ENCODE measurements at regions not wholly inside any gene's neighbourhood (a gene's known extent, or its start where the extent isn't known, plus 50 kb on each side); places are given as distances from the start of the nearest gene placed in this dataset.

DNA sequence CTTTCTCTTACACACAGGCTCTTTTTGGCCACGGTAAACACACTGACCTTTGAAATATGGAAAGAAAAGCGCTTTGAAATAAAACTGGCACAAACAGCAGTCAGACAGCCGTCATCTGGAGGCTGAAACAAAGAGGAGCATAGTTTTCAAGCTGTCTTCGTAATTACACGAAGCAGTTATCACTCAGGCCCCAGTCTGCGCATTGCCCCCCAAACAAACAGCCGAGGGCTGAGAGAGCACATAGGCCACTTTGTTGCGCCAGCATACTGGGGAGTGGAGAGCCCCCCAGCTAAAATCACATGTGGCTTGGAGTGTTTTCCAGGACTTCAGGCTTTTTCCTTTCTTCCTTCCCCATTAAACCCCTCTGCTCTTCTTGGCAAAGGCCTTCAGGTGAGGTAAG lies 142.9 kb upstream of the BTG1 start:
- no peaks in the 10 kb centered on the region for H3K27me3 ChIP-seq (ENCODE audit: control insufficient read depth in 1 of 2, insufficient read depth in 2 of 2, low read length in 2 of 2)
- no peaks in the 10 kb centered on the region for H3K4me1 ChIP-seq (ENCODE audit: control insufficient read depth in 2 of 2, insufficient read depth in 2 of 2, low read length in 1 of 2)
- H3K9me3 ChIP-seq (ENCODE audit: control insufficient read depth in 2 of 2, insufficient read depth in 1 of 2, low read depth in 1 of 2, low read length in 1 of 2) = no peaks in the 10 kb centered on the region
- H3K27ac ChIP-seq (ENCODE audit: low read depth in 2 of 2, low read length in 1 of 2) = no peak overlapping the region
- H3K4me3 ChIP-seq (ENCODE audit: low read depth in 1 of 2, low read length in 2 of 2) = no peak overlapping the region
- 90 to 91% methylated on average over 8 of the region's 8 CpGs for WGBS, 2 donors
- H3K36me3 ChIP-seq (ENCODE audit: control insufficient read depth in 2 of 2, insufficient read depth in 2 of 2, low read length in 1 of 2) = no peaks in the 10 kb centered on the region

GRCh38 chr12:92278378-92278828 lies 132.8 kb upstream of the BTG1 start:
- Histone ChIP-seq H3K4me1 (ENCODE audit: control insufficient read depth in 2 of 2, insufficient read depth in 2 of 2, low read length in 1 of 2) (no peaks in the 10 kb centered on the region), H3K36me3 (ENCODE audit: control insufficient read depth in 2 of 2, insufficient read depth in 2 of 2, low read length in 1 of 2) (no peaks in the 10 kb centered on the region), H3K4me3 (ENCODE audit: low read depth in 1 of 2, low read length in 2 of 2) (no peak overlapping the region), H3K27ac (ENCODE audit: low read depth in 2 of 2, low read length in 1 of 2) (no peak overlapping the region), H3K9me3 (ENCODE audit: control insufficient read depth in 2 of 2, insufficient read depth in 1 of 2, low read depth in 1 of 2, low read length in 1 of 2) (no peaks in the 10 kb centered on the region), H3K27me3 (ENCODE audit: control insufficient read depth in 1 of 2, insufficient read depth in 2 of 2, low read length in 2 of 2) (no peaks in the 10 kb centered on the region)
- 38 to 62% methylated on average over 2 of the region's 2 CpGs for WGBS, 2 donors

DNA sequence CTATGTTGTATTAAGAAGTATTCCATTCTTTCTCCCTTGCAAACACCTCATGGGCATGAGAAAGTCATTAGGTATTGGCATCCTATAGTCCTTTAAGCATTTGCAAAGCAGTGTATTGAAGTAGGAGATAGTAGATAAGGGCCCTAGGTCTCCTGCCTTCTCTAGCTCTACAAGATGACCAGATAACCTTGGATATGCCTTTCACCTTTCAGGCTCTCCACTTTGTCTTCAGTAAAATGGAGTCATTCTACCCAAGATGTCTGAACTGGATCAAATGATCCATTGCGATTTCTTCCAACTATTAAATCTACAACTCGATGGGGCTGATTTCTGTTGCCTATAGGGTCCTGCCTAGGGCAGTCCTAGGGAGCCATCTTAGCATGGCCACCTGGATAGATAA lies 132.1 kb upstream of the BTG1 start:
- WGBS, 2 donors = 50% methylated on average over 2 of the region's 2 CpGs
- no peak overlapping the region for H3K27ac ChIP-seq (ENCODE audit: low read depth in 2 of 2, low read length in 1 of 2)

DNA sequence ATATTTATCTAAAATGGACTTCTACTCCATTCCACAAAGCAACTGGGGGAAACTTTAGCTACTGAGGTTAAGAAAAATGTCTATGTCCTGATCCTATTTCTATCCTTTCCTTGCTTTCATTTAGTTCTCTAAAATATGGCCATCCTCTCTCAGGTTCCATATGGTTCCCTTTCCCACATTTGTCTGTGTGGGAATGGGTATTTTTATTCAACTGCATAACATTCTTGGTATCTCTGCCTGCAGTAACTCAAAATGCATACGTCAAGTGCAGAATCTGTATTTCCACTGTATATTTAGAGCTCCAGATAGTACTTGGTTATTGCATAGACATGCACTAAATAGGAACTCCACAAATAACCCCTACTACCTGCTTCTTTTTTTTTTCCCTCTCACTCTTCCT lies 130.6 kb upstream of the BTG1 start:
- no peaks in the 10 kb centered on the region for H3K36me3 ChIP-seq (ENCODE audit: control insufficient read depth in 2 of 2, insufficient read depth in 2 of 2, low read length in 1 of 2)
- 95 to 100% methylated on average over 1 of the region's 1 CpG for WGBS, 2 donors
- no peak overlapping the region for H3K27ac ChIP-seq (ENCODE audit: low read depth in 2 of 2, low read length in 1 of 2)
- no peaks in the 10 kb centered on the region for H3K9me3 ChIP-seq (ENCODE audit: control insufficient read depth in 2 of 2, insufficient read depth in 1 of 2, low read depth in 1 of 2, low read length in 1 of 2)
- no peaks in the 10 kb centered on the region for H3K27me3 ChIP-seq (ENCODE audit: control insufficient read depth in 1 of 2, insufficient read depth in 2 of 2, low read length in 2 of 2)
- peaks cover 0 to under 1% of the 10 kb centered on the region in 2 donors for H3K4me1 ChIP-seq (ENCODE audit: control insufficient read depth in 2 of 2, insufficient read depth in 2 of 2, low read length in 1 of 2)
- H3K4me3 ChIP-seq (ENCODE audit: low read depth in 1 of 2, low read length in 2 of 2) = no peak overlapping the region

More for the DNA sequence above, 132.1 kb upstream of the BTG1 start:
- Histone ChIP-seq H3K4me1 (ENCODE audit: control insufficient read depth in 2 of 2, insufficient read depth in 2 of 2, low read length in 1 of 2) (no peaks in the 10 kb centered on the region), H3K27me3 (ENCODE audit: control insufficient read depth in 1 of 2, insufficient read depth in 2 of 2, low read length in 2 of 2) (no peaks in the 10 kb centered on the region), H3K36me3 (ENCODE audit: control insufficient read depth in 2 of 2, insufficient read depth in 2 of 2, low read length in 1 of 2) (no peaks in the 10 kb centered on the region), H3K9me3 (ENCODE audit: control insufficient read depth in 2 of 2, insufficient read depth in 1 of 2, low read depth in 1 of 2, low read length in 1 of 2) (no peaks in the 10 kb centered on the region), H3K4me3 (ENCODE audit: low read depth in 1 of 2, low read length in 2 of 2) (no peak overlapping the region)

- Histone ChIP-seq H3K27me3 (ENCODE audit: control insufficient read depth in 1 of 2, insufficient read depth in 2 of 2, low read length in 2 of 2) (no peaks in the 10 kb centered on the region), H3K27ac (ENCODE audit: low read depth in 2 of 2, low read length in 1 of 2) (no peak overlapping the region), H3K4me1 (ENCODE audit: control insufficient read depth in 2 of 2, insufficient read depth in 2 of 2, low read length in 1 of 2) (peaks cover 0 to 2% of the 10 kb centered on the region in 2 donors), H3K9me3 (ENCODE audit: control insufficient read depth in 2 of 2, insufficient read depth in 1 of 2, low read depth in 1 of 2, low read length in 1 of 2) (no peaks in the 10 kb centered on the region), H3K36me3 (ENCODE audit: control insufficient read depth in 2 of 2, insufficient read depth in 2 of 2, low read length in 1 of 2) (no peaks in the 10 kb centered on the region), H3K4me3 (ENCODE audit: low read depth in 1 of 2, low read length in 2 of 2) (no peak overlapping the region)
- WGBS, 2 donors = 75 to 77% methylated on average over 7 of the region's 7 CpGs
These were observed 130.0 kb upstream of the BTG1 start for GRCh38 chr12:92275443-92276154.

DNA sequence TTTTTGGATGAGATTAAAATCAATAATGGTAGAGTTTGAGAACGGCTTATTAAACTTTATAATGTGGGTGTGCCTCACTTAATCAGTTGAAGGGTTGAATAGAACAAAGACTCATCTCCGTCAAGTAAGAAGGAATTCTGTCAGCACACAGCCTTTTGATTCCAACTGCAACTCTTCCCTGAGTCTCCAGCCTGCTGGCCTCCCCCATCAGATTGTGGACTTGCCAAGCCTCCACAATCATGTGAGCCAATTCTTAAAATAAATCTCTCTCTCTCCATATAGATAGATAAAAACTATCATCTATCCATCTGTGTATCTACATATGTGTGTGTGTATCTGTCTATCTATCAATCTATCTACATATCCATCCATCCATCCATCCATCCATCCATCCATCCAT lies 127.4 kb upstream of the BTG1 start:
- Histone ChIP-seq H3K4me3 (ENCODE audit: low read depth in 1 of 2, low read length in 2 of 2) (no peak overlapping the region), H3K27ac (ENCODE audit: low read depth in 2 of 2, low read length in 1 of 2) (no peak overlapping the region), H3K27me3 (ENCODE audit: control insufficient read depth in 1 of 2, insufficient read depth in 2 of 2, low read length in 2 of 2) (no peaks in the 10 kb centered on the region), H3K4me1 (ENCODE audit: control insufficient read depth in 2 of 2, insufficient read depth in 2 of 2, low read length in 1 of 2) (peaks cover 0 to 4% of the 10 kb centered on the region in 2 donors), H3K9me3 (ENCODE audit: control insufficient read depth in 2 of 2, insufficient read depth in 1 of 2, low read depth in 1 of 2, low read length in 1 of 2) (no peaks in the 10 kb centered on the region), H3K36me3 (ENCODE audit: control insufficient read depth in 2 of 2, insufficient read depth in 2 of 2, low read length in 1 of 2) (no peaks in the 10 kb centered on the region)
- WGBS, 2 donors = 58 to 65% methylated on average over 2 of the region's 2 CpGs

DNA sequence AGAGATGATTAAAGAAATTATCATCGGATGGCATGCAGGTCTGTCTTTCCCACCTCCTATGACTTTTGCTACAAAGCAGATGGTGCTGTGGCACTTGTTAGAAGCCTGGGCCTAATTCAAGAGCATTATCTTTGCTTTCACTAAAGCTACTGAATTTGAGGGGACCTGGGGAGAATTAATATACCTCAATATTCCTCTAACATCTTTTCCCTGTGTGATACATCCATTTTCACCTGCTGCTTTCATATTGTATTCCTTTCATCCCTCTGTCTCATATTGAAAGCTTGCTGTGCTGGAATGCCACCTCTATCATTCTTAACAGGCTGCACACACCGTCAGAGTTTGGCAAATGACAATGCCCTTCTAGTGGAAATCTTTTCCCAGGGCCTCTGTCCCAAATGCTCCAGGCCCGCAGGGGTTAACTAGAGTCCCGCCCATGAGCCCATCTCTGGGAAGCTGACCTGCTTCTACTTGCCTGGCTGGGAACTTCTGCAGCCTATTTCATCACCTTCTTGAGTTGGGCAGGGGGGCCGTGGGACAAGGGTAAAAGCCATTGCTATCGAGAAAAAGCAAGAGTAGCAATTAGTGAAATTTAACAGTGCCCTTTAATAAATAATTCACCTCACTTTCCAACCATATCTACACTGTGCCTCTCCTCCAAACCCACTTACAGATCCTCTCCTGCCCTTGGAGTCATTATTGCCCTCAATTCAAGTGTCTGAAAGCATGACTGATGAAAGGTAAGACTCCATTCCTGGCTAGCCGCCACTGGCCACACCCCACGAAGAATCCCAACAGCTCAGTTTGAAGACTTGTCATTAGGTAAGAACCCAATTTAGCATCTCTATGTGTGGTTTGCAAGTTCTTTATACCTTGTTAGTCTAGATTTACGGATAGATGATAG lies 126.7 kb upstream of the BTG1 start:
- H3K27ac ChIP-seq (ENCODE audit: low read depth in 2 of 2, low read length in 1 of 2) = peak overlapping the region; percentile 16 to 25
- no peaks in the 10 kb centered on the region for H3K9me3 ChIP-seq (ENCODE audit: control insufficient read depth in 2 of 2, insufficient read depth in 1 of 2, low read depth in 1 of 2, low read length in 1 of 2)
- H3K4me3 ChIP-seq (ENCODE audit: low read depth in 1 of 2, low read length in 2 of 2) = no peak overlapping the region
- peaks cover 0 to 4% of the 10 kb centered on the region in 2 donors for H3K4me1 ChIP-seq (ENCODE audit: control insufficient read depth in 2 of 2, insufficient read depth in 2 of 2, low read length in 1 of 2)
- 52 to 68% methylated on average over 9 of the region's 9 CpGs for WGBS, 2 donors
- H3K27me3 ChIP-seq (ENCODE audit: control insufficient read depth in 1 of 2, insufficient read depth in 2 of 2, low read length in 2 of 2) = no peaks in the 10 kb centered on the region
- H3K36me3 ChIP-seq (ENCODE audit: control insufficient read depth in 2 of 2, insufficient read depth in 2 of 2, low read length in 1 of 2) = no peaks in the 10 kb centered on the region

GRCh38 chr12:92271341-92271740 lies 125.7 kb upstream of the BTG1 start:
- Histone ChIP-seq H3K4me3 (ENCODE audit: low read depth in 1 of 2, low read length in 2 of 2) (no peak overlapping the region), H3K36me3 (ENCODE audit: control insufficient read depth in 2 of 2, insufficient read depth in 2 of 2, low read length in 1 of 2) (no peaks in the 10 kb centered on the region), H3K4me1 (ENCODE audit: control insufficient read depth in 2 of 2, insufficient read depth in 2 of 2, low read length in 1 of 2) (peaks cover 0 to 4% of the 10 kb centered on the region in 2 donors), H3K27ac (ENCODE audit: low read depth in 2 of 2, low read length in 1 of 2) (peak overlapping the region in 1 of 2 donors; percentile 25), H3K27me3 (ENCODE audit: control insufficient read depth in 1 of 2, insufficient read depth in 2 of 2, low read length in 2 of 2) (no peaks in the 10 kb centered on the region), H3K9me3 (ENCODE audit: control insufficient read depth in 2 of 2, insufficient read depth in 1 of 2, low read depth in 1 of 2, low read length in 1 of 2) (no peaks in the 10 kb centered on the region)
- WGBS, 2 donors = 58 to 73% methylated on average over 2 of the region's 2 CpGs

GRCh38 chr12:92270521-92270920 lies 124.9 kb upstream of the BTG1 start:
- Histone ChIP-seq H3K36me3 (ENCODE audit: control insufficient read depth in 2 of 2, insufficient read depth in 2 of 2, low read length in 1 of 2) (no peaks in the 10 kb centered on the region), H3K27me3 (ENCODE audit: control insufficient read depth in 1 of 2, insufficient read depth in 2 of 2, low read length in 2 of 2) (no peaks in the 10 kb centered on the region), H3K4me3 (ENCODE audit: low read depth in 1 of 2, low read length in 2 of 2) (no peak overlapping the region), H3K9me3 (ENCODE audit: control insufficient read depth in 2 of 2, insufficient read depth in 1 of 2, low read depth in 1 of 2, low read length in 1 of 2) (no peaks in the 10 kb centered on the region), H3K27ac (ENCODE audit: low read depth in 2 of 2, low read length in 1 of 2) (no peak overlapping the region), H3K4me1 (ENCODE audit: control insufficient read depth in 2 of 2, insufficient read depth in 2 of 2, low read length in 1 of 2) (peaks cover 0 to 4% of the 10 kb centered on the region in 2 donors)
- 65 to 68% methylated on average over 2 of the region's 2 CpGs for WGBS, 2 donors
